Esophagus muscularis mucosa (tissue), 4 donors: ENCODE measurements at regions not wholly inside any gene's neighbourhood (a gene's known extent, or its start where the extent isn't known, plus 50 kb on each side); places are given as distances from the start of the nearest gene placed in this dataset.

ENCODE experiments used
- DNase-seq: peaks from one replicate; pipeline ENCODE4 v3.0.0-alpha.2; 2017; ENCODE audit errors: extremely low spot score
- H3K27ac ChIP-seq, 4 donors: fragments of 200-600 bp; sonication (generic); replicated peaks in 1 of 4; 1 replicate in 3 of 4; 2 replicates in 1 of 4; pipeline ENCODE4 v1.5.1; 2016 to 2019; ENCODE audit warnings: mild to moderate bottlenecking in 1 of 4
- H3K27me3 ChIP-seq, 4 donors: fragments of 200-600 bp; sonication (generic); one replicate each; pipeline versions ENCODE4 v1.5.1 to v1.6.0; 2016 to 2019
- H3K36me3 ChIP-seq, 4 donors: fragments of 200-600 bp; sonication (generic); one replicate each; pipeline ENCODE4 v1.5.1; 2016 to 2019
- H3K4me1 ChIP-seq, 4 donors: fragments of 200-600 bp; sonication (generic); one replicate each; pipeline ENCODE4 v1.5.1; 2016 to 2019
- H3K4me3 ChIP-seq, 4 donors: fragments of 200-600 bp; sonication (generic); 1 replicate in 2 of 4; 2 replicates in 2 of 4; pipeline ENCODE4 v1.5.1; 2016 to 2019; ENCODE audit warnings: mild to moderate bottlenecking in 4 of 4, moderate library complexity in 1 of 4
- H3K9me3 ChIP-seq, 4 donors: fragments of 200-600 bp; sonication (generic); 1 replicate in 3 of 4; 2 replicates in 1 of 4; pipeline ENCODE4 v1.5.1; 2016 to 2019
- EP300 ChIP-seq: sonication (generic); formaldehyde crosslinking; IDR thresholded peaks from one replicate; pipeline ENCODE4 v1.6.1; 2017; ENCODE audit warnings: antibody characterized with exemption
- POLR2A ChIP-seq: fragments of 450-650 bp; IDR thresholded peaks from one replicate; pipeline ENCODE4 v1.6.1; 2017; ENCODE audit warnings: antibody characterized with exemption, moderate library complexity, mild to moderate bottlenecking, low read depth
- POLR2AphosphoS5 ChIP-seq, 2 donors: sonication (generic); formaldehyde crosslinking; IDR thresholded peaks; one replicate each; pipeline ENCODE4 v1.6.1; 2017; ENCODE audit warnings: antibody characterized with exemption in 2 of 2
- WGBS: methylation state at CpG from one replicate; pipeline ENCODE4 v1.1.5; 2018; 5-methylcytosine and 5-hydroxymethylcytosine counted together
- intact Hi-C: fragments of 100-400 bp; cut with DNase I; formaldehyde crosslinking; loops from one replicate; pipeline ENCODE4 v1.15.1; 2023
- TF ChIP-seq, protein P1 (sequence below), 3 experiments: fragments of 200-600 bp in 2 of 3; fragments of 450-650 bp in 1 of 3; sonication (generic) in 2 of 3; IDR thresholded peaks; one replicate each; pipeline ENCODE4 v1.5.1; 2017 to 2019; ENCODE audit warnings: antibody characterized with exemption in 3 of 3, mild to moderate bottlenecking in 2 of 3, moderate library complexity in 1 of 3

DNA sequence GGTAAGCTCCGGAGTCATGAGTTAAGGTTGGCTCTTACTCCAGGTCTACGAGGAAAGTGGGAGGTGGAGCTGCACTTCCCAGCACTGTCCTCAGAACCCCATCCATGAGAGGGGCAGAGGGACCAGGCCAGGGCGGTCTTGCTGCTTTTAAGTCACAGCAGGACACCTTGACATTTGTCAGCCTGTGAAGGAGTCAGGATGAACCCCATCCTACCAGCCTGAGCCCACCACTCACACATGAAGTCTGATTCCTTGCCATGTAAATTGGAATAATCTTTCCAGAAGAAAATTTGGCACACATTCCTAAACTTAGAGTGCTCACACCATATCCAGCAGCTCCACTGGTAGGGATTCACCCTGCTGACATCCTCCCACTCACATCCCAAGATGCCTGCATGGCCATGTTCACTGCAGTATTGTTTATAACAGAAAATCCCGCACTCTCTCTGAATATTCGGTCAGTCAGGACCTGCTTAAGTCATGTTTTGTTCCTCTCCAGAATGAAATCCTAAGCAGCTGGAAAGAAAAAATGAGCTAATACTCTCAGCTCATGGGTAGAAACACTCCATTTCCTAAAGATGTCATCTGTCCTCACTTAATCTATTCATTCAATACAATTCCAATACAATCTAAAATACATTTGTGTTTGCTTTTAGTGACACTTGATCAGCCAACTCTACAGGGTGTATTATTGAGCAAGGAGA is 79.3 kb upstream of the COL5A1 start:
- Histone ChIP-seq H3K36me3 (no peaks in the 10 kb centered on the region), H3K4me1 (no peaks in the 10 kb centered on the region), H3K27me3 (no peaks in the 10 kb centered on the region), H3K27ac (no peak overlapping the region), H3K9me3 (peaks cover 0 to 16% (median 6%) of the 10 kb centered on the region in 4 donors), H3K4me3 (no peak overlapping the region)
- peak; percentile 89 for DNase-seq
- 74% methylated on average over 5 of the region's 5 CpGs for WGBS
- intact Hi-C loops: no loop called here
- TF ChIP-seq POLR2AphosphoS5 (IDR thresholded peaks at IDR 0.05): no peak
- no peak for TF ChIP-seq POLR2A
- no peak for TF ChIP-seq EP300
- TF ChIP-seq, protein P1, sequence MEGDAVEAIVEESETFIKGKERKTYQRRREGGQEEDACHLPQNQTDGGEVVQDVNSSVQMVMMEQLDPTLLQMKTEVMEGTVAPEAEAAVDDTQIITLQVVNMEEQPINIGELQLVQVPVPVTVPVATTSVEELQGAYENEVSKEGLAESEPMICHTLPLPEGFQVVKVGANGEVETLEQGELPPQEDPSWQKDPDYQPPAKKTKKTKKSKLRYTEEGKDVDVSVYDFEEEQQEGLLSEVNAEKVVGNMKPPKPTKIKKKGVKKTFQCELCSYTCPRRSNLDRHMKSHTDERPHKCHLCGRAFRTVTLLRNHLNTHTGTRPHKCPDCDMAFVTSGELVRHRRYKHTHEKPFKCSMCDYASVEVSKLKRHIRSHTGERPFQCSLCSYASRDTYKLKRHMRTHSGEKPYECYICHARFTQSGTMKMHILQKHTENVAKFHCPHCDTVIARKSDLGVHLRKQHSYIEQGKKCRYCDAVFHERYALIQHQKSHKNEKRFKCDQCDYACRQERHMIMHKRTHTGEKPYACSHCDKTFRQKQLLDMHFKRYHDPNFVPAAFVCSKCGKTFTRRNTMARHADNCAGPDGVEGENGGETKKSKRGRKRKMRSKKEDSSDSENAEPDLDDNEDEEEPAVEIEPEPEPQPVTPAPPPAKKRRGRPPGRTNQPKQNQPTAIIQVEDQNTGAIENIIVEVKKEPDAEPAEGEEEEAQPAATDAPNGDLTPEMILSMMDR (IDR thresholded peaks at IDR 0.05): no peak

DNA sequence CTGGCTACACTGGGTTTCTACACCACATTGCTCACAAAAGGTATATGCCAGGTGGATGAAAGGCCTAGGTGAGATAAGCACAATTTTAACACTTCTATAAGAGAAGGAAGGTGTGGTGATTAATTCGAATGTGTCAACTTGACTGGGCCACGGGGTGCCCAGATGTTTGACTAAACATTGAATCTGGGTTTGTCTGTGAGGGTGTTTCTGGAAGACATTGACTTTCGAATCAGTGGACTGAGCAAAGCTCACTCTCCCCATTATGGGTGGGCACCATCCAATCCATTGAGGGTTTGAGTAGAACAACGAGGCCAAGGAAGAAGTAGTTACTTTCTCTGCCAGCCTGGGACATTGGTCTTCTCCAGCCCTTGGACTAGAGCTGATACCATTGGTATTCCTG is 78.2 kb upstream of the COL5A1 start:
- 92% methylated on average over 4 of the region's 4 CpGs for WGBS
- intact Hi-C loops: no loop called here
- Histone ChIP-seq H3K36me3 (no peaks in the 10 kb centered on the region), H3K9me3 (peaks cover 0 to 16% (median 6%) of the 10 kb centered on the region in 4 donors), H3K27ac (no peak overlapping the region), H3K27me3 (no peaks in the 10 kb centered on the region), H3K4me3 (no peak overlapping the region), H3K4me1 (no peaks in the 10 kb centered on the region)
- TF ChIP-seq EP300: no peak
- TF ChIP-seq, protein P1 (IDR thresholded peaks at IDR 0.05): no peak
- TF ChIP-seq POLR2A: no peak
- no peak for TF ChIP-seq POLR2AphosphoS5 (IDR thresholded peaks at IDR 0.05)
- DNase-seq: peak; percentile 37

DNA sequence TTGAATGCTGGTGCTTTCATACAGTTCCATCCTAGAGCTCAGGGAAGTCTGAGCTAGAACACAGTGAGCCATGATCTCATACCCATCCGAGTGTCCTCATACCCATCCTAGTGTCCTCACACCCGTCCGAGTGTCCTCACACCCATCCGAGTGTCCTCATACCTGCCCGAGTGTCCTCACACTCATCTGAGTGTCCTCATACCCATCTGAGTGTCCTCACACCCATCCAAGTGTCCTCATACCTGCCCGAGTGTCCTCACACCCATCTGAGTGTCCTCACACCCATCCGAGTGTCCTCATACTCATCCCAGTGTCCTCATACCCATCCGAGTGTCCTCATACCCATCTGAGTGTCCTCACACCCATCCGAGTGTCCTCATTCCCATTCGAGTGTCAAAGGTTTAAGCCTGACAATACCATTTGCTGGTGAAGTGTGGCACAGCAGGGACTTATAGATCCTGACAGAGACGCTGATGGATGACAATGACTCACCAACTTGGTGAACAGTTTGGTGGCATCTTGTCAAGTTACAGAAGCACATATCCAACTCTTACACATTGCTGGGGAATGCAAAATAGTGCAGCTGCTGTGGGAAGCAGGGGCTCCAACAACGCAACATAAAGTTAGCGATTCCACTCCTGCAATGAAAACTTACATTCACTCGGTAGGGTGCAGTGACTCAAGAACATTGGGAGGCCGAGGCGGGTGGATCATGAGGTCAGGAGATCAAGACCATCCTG is 77.0 kb upstream of the COL5A1 start:
- intact Hi-C loops: no loop called here
- Histone ChIP-seq H3K4me1 (no peaks in the 10 kb centered on the region), H3K9me3 (peaks cover 0 to 16% (median 6%) of the 10 kb centered on the region in 4 donors), H3K27me3 (no peaks in the 10 kb centered on the region), H3K27ac (no peak overlapping the region), H3K4me3 (no peak overlapping the region), H3K36me3 (no peaks in the 10 kb centered on the region)
- peak; percentile 89 for DNase-seq
- no peak for TF ChIP-seq EP300
- TF ChIP-seq POLR2A: no peak
- TF ChIP-seq, protein P1 (IDR thresholded peaks at IDR 0.05): no peak
- no peak for TF ChIP-seq POLR2AphosphoS5 (IDR thresholded peaks at IDR 0.05)
- 85% methylated on average over 16 of the region's 16 CpGs for WGBS

DNA sequence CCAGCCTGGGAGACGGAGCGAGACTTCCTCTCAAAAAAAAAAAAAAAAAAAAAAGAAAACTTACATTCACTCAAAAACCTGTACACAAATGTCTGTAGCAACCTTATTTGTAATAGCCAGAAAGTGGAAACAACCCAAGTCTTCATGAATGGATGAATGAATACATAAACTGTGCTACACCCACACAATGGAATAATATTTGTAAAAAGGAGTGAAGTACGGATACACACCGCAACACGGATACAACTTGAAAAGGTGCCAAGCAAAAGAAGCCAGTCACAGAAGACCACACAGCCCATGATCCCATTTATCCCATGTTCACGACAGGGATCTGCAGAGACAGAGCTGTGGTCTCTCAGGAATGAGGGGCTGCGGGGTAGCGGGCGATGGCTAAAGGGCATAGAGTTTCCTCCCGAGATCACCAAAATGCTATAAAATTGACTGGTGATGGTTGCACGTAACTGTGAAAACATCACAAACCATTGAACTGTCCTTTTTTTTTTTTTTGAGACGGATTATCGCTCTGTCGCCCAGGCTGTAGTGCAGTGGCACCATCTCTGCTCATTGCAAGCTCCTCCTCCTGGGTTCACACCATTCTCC is 76.2 kb upstream of the COL5A1 start:
- Histone ChIP-seq H3K27ac (no peak overlapping the region), H3K9me3 (peaks cover 0 to 16% (median 6%) of the 10 kb centered on the region in 4 donors), H3K36me3 (no peaks in the 10 kb centered on the region), H3K27me3 (no peaks in the 10 kb centered on the region), H3K4me1 (no peaks in the 10 kb centered on the region), H3K4me3 (no peak overlapping the region)
- peak; percentile 24 for DNase-seq
- WGBS: 90% methylated on average over 14 of the region's 14 CpGs
- TF ChIP-seq POLR2A (no peak), POLR2AphosphoS5 (IDR thresholded peaks at IDR 0.05) (no peak), EP300 (no peak)
- TF ChIP-seq, protein P1 (IDR thresholded peaks at IDR 0.05): no peak
- intact Hi-C loops: no loop called here
